HG03064 (cell line): ENCODE measurements at regions not wholly inside any gene's neighbourhood (a gene's known extent, or its start where the extent isn't known, plus 50 kb on each side); places are given as distances from the start of the nearest gene placed in this dataset.

Experiments
- ATAC-seq: cut with Tn5 transposase; IDR thresholded peaks from one replicate; pipeline ENCODE4 v1.9.1; 2021; ENCODE audit warnings: low read depth; ENCODE audit not compliant: unreplicated experiment

DNA sequence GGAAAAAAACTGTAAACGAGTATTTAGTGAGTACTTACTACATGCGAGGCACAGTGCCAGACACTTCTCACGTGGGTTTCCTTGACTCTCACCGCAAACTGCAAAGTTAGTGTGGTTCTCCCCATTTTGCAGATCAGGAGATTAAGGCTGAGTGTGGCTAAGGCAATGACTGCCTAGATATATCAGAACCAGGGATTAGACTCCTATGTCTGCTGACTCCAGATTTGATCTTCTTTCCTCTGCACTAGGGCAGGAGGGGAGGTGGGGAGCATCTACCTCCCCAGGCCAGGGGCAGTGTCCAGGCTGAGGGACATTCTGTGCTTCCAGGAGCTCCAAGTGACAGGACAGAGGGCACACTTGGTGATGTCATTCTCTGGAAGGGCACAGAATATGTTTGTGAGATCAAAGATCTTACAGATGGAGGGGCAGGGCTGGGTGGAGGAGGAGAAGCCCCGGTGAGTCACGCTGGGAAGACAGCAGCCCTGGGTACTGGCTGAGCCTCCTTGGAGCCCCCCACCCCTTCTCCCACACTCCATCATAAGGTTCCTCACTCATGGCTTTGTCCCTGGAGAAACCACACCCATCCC lies 92.4 kb downstream of the RHOB start:
- no peak for ATAC-seq

DNA sequence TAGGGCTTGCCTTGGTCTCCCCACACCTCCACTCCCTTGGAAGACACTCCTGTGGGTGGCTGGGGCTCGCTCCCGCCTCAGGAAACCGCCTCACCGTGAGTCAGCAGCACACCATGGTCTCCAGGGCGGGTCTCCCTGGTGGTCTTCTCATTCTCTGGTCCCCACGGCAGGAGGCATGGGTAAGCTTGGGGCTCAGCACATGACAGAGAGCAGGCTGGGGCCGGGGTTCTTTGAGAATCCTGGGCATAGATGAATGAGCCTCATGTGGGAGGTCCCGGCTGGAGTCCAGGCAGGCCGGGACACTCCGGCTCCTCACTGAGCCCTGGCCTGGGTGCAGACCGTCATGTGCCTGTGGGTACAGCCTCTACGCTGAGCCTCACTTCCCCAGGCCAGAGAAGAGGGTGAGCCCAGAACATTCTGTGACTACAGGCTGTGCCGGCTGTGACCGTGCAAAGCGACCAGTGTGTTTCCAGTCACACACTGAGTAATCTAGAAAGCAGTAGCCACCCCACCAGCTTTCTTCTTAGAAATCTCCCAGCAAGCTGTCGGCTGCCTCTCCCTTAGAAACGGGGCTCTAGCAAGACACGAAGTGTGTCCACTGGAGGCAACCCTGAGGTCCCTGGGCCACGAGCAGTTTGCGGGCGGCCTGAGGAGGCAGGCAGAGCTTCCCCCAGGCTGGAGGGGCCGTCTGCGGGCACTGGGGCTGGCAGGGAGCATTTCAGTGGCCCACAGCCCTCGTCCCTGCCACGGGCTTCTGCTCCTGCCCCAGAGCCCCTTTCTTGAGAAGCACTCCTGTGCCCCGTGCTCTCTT lies 93.1 kb downstream of the RHOB start:
- ATAC-seq: no peak

DNA sequence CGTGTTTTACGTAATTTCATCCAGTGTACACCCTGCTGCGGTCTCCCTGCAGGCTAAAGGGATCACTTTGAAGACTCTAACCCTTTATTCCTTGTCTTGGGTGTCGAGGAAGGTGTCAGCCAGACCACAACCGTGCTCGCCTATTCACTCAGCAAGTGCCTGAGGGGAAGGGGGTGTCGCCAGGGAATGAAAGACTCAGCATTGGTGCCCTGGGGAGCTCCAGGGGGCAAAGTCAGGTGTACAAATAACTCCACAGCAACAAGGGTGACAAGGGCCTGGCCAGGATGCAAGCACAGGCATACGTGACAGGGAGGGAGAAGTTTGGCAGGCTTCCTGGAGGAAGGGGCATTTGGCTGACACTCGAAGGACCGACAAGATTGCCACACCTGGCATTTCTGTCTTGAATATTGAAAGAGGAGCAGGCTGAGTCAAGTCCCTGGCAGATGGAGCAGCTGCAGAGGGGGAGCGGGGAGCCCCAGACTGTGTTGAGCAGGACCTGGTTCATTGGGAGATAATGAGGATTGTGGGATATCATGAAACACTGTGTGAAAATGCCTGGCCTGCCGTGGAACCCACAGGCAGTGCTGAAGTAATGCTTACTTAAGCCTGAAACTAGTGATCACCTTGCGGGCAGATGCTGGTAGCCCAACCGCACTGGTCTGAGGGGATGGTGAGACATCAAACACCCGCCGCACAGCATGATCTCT lies 93.9 kb downstream of the RHOB start:
- no peak for ATAC-seq

DNA sequence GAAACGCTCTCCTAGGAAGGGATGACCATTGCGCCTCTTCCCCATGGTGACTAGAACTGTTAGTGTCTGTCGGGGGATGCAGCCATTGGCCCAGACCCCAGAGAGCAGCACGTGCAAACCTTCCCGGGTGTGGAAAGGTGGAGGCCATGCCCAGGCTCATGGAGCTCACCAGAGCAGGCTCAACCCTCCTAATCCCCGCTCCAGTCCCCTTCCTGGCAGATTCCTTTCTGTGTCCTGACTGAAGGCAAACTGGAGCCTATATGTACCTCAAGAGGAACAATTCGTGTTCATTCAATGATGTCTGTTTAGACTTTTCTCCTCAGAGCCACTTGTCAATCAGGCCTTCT lies 94.4 kb downstream of the RHOB start:
- ATAC-seq: no peak

DNA sequence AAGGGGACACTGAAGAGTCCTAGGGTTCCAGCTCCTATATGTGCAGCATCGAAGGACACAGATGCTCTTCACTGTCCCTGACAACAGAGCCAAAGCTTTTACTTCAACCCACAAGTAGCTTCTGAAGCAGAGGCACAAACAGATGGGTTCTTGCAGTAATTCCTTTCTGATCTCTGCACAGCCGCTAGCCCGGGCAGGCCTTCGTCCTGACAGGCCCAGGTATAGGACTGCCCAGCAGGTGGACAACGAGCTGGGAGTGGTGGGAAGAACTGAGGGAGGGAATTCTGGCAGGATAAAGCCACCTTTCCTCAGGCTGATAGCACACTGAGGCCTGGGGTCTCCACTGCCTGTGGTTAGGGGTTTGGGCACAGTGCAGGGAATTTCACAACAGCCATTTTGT lies 94.8 kb downstream of the RHOB start:
- no peak for ATAC-seq

DNA sequence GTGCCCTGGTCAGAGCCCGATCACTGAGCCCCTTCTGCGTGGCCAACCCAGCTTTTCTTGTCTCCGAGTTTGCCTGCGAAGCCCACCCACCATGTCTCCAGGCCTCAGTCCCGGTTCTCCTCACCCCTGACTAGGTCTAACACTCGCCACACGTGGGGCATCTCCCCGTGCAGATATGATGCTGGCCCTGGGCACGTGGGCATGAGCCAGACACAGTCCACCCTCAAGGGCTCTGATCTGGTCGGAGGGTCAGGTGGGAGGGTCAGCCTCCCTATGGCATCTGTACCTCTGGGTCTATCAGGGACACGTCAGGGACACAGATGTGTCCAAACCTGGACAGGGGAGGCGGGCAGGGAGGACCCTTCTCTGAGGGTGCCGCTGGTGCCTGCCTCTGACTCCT lies 95.4 kb downstream of the RHOB start:
- no peak for ATAC-seq

DNA sequence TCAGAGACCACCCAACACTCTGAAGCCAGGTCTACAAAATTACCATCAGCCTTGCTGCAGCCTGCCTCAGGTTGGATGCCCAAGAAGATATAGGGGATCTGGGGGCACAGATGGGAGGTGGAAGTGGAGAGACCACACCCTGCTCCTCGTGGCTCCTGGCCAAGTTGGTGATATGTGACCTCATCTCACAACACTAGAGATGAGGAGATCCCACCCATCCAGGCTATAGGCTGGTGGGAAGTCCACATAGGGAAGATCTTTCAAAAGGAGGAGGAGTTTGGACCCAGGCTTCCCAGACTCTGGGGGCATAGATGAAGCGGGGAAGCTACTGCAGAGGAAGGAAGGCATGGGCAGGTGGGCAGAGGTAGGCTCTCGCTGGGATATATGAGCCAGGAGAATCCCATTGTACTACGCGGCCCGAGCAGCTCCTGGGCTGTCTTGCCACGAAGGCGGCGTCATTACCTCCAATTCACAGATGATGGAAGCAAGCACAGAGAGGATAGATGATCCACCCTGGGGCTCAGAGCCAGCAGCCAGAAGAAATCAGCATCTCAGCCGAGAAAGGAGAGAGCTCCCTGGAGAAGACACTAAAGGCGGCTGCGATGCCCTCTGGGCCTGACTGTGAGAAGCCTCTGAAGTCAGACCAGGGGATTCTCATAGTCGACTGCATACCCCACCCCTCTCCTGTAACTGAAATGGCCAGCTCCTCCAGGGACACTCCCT lies 96.0 kb downstream of the RHOB start:
- ATAC-seq: no peak

DNA sequence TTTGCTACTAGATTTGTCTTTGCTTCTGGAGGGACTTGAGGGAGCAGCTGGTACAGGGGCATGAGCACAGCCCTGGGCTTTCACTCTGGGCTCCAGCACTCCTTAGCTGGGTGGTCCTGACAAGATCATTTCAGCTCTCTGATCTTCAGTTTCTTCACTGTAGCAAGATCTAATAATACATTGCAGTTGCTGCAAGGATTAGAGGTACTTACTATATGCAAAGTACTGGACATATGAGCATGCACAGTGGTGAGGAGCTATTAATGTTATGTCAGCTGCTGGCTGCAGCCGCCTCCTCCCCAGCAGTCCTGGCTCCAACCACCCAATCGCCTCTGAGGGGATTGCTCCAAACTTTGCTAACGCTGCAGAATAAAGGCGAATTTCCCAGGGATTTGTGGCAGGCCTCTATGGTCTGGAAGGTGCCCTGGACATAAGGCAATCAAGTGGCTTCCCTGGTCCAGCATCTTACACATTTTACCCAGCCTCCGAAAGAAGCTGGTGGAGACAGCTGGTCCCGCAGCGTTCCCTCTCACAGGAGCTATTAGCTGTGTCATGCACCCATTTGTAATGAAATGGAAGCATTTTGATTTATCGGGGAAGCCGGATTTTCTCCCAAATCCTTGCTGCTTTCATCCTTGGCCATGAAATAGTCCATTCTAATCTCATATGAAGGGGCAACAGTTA lies 96.7 kb downstream of the RHOB start:
- ATAC-seq: no peak

DNA sequence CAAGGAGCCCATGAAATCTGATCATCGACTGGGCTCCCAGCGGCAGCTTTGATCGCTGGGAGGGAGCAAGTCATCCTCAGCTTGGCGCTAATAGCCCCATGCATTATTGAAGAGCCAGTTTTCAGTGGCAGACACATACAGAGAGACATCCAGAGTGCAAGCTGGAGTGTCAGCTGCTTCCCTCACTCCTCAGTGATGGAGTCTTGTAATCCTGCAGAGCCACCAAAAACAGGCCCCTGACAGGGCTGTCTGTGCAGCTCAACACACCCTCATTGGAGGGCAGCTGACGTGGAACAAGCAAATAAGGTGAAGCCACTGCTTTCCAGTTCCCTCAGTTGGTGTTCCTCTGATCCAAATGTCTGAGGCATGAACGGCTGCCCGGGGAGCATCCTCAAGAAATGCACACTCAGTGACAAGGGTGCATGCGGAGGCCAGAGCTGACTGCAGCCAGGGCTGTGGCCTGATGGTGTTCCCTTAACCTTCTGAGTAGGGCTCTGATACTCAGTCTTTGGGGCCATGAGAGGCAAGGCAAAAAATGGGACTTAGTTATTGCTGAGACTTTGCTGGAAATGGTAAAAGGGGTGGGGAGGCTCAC lies 97.4 kb downstream of the RHOB start:
- ATAC-seq: no peak

DNA sequence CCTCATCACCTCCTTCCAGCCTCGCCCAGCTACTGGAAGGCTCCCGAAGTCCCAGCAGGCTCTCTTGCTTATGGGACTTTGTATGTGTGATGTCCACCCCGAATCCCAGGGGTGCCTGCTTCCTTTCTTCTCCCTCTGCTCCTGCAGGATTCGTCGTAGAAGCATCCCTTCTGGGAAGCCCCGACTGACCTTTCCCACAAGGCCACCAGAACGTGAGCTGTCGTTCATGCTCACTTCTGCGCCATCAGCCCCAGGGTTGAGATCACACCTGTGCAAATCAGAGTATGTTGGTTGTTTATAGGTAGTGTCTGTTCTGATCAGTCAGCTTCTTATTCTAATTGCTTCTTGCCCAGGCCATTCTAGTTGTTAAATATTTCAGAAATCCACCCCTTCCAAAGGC lies 101.8 kb downstream of the HS1BP3 start:
- no peak for ATAC-seq

DNA sequence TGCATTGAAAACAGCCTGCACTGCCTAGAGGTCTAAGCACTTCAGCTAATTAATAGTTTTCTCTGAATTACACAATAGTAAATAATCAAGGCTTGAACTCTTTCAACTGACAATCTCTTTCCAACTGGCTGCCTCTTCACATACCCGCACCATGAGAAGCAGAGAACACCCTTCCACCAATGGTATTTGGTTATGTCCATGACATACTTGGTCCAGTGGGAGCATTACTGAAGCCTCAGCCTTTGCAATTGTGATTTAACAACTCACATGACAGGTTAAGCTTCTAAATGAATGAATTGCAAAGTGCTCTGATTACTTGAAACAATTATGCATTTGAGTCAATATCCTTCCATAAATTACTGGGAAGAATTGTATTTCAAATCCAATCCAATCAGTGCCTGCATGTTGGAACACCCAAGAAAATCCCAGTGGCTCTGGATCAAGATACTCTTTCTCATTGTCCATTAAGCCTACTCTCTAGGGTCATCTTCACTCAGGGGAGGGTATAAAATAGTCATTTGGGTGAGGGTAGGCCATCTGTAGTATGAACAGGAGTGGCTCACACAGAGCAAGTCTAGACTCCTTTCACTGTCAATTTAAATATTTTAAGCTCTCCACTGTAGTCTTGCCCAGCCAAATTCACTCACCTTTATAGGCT lies 101.1 kb downstream of the HS1BP3 start:
- no peak for ATAC-seq

DNA sequence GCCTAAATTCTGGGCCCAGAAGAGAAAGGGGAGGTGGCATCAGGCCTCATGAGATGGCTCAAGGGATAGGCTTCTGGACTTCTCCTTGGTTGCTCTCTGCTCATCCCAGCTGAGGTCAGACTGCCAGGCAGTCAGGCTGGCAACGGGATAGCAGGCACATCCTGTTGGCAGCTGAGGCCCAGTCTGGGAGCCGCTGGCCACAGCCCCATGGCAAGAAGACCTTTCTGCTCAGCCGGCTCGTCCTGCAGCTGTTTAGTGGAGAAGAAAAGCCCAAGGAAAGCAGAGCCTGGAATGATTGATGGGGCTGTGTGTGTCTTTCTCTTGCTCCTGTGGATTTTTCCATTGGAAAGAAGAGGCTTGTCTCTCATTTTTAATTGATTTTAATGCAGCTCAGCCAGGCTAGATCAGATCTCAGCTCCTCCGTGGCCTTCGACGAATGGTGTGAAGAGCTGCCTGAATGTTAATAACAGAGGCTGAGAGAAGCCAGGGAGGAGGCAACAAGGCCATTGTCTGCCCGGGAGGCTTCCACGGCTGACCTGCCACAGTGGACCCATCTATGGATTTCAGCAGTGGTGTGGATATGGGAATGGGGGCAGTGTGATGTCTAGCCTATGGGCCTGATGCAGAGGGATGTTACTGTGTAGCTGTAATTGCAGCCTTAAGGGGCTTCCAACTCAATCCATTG lies 99.5 kb downstream of the HS1BP3 start:
- no peak for ATAC-seq

DNA sequence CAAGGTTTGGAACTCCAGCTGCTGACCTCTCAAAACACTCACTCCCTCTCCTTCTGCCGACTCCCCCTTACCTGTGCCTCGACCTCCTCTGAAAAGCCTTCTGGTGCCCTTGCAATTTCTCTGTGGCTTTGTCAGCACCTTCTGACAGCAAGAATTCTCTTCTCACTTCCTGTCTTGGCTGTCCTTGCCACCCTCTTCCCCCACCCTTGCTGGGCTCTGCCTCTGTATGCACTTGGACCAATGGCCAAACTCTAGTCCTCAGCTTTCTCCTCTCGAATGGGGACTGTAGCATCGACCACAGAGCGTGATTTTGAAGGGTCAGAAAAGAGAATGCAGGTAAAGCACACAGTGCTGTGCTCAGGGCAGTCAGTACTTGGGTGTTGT lies 99.0 kb downstream of the HS1BP3 start:
- no peak for ATAC-seq

DNA sequence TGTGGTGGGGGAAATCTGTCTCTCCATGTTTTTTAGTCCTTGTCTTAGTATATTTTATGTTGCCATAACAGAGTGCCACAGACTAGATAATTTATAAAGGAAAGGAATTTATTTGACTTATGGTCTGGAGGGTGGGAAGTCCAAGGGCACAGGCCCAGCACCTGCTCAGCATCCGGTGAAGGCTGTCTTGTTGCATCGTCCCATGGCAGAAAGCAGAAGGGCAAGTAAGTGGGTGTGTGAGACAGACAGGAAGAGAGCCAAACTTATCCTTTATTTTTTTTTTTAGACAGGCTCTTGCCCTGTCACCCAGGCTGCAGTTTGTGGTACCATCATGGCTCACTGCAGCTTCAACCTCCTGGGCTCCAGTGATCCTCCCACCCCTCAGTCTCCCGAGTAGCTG lies 98.1 kb downstream of the HS1BP3 start:
- ATAC-seq: no peak

DNA sequence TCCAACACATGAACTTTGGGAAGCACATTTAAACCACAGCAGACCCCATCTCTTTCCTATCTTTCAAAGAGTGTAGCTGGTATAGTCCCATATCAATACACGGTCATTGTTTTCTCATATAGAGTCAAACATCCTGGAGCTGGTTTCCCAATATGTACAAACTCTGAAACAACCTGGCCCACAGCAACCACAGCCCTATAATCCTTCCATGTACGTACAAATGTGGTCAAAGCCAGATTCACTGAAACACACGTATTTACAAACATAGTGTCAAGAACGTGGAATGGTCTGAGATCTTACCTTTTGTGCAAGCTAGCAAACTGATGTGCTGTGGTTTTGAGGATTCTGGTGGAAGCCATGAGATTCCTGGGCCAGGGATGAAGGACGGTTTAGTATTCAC lies 97.3 kb downstream of the HS1BP3 start:
- ATAC-seq: no peak

DNA sequence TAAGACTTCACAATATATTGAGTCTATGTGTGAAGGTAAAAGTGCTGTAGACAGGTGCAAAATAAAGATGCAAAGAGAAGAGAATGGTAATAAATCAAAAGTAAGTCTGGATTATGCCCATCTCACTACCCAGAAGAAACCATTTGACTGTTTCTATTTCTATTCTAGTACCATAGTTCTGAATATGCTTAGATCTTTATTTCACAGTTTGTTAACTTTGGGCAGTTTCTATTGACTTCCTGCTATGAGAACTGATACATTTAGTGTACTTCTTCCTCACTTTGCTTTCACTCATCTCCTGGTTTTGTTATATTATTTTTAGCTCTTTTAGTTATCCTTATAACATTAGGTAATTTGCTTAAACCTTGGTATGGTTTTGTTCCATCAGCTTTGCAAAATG lies 94.9 kb downstream of the HS1BP3 start:
- peak; percentile 56 for ATAC-seq

DNA sequence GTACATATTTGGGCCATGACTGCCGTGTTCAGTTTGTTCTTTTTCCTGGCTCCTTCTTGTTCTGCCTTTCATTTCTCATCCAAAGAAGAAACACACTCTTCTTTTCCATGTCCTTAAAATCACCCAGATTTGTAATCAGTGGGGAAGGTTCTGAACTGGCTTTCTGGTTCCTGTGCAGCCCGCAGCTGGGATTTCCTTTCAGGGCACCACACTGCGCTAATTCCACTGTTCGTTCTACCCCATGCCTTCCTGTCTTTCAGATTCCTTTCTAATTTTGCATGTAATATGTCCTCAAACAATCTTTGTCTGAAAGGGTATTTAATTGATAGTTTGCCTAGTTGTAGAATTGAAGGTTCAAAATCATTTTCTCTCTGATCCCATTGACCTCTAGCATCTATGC lies 94.1 kb downstream of the HS1BP3 start:
- no peak for ATAC-seq

DNA sequence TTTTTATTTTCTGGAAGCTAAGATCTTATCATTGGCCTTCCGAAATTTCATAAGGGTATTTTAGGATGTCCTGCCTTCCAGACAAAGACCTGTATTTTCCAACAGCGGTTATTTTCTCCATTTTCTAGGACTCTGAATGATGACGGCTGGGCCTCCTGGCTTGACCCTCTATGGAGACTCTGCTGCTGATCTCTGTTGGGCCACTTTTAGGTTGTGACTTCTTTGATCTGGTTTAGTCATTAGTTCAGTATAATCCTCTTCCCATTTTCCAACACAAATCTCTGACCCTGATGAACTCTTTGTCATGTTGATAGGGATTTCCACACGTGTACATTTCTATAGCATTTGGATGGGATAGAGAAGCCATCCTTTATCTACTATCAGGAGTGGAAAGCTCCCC lies 93.7 kb downstream of the HS1BP3 start:
- no peak for ATAC-seq

DNA sequence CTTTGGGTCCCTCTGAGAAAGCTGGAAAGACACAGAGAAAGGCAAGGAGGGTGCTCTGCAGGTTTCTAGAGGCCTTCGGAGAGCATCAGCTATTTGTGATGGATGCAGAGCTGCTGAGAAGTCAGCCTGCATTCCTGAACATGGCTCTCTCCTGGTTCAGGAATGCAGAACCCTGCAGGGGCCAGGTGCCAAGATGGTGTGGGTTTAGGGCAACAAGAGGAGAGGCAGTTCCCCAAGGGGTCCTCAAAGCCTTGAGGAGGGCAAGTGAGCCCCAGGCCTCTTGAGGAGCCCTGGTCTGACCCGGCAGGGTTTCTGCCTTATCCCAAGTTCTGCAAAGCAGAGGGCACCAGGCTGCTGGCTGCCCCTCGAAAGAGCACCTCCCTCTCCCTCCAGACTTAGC lies 93.3 kb downstream of the HS1BP3 start:
- no peak for ATAC-seq
